IPS DF 6.9 (cell line): ENCODE measurements at regions not wholly inside any gene's neighbourhood (a gene's known extent, or its start where the extent isn't known, plus 50 kb on each side); places are given as distances from the start of the nearest gene placed in this dataset.

Experiments
- DNase-seq: peaks from one replicate; pipeline ENCODE4 v3.0.0-alpha.2; 2013; ENCODE audit warnings: low read depth, low spot score
- H3K27ac ChIP-seq: one replicate; pipeline ENCODE4 v1.5.1; 2013; ENCODE audit warnings: low read length, control low read depth
- H3K27me3 ChIP-seq: 2 replicates; pipeline ENCODE4 v1.6.1; 2013; ENCODE audit warnings: mild to moderate bottlenecking, low read length; ENCODE audit not compliant: control insufficient read depth, insufficient read depth
- H3K36me3 ChIP-seq: 2 replicates; pipeline ENCODE4 v1.6.1; 2013; ENCODE audit warnings: low read length; ENCODE audit not compliant: control insufficient read depth, insufficient read depth
- H3K4me1 ChIP-seq: 2 replicates; pipeline ENCODE4 v1.6.1; 2013; ENCODE audit warnings: low read length; ENCODE audit not compliant: control insufficient read depth, insufficient read depth
- H3K4me3 ChIP-seq: 2 replicates; pipeline ENCODE4 v1.5.1; 2013; ENCODE audit warnings: mild to moderate bottlenecking, low read length
- H3K9me3 ChIP-seq: 2 replicates; pipeline ENCODE4 v1.6.1; 2013; ENCODE audit warnings: low read length, inconsistent platforms; ENCODE audit not compliant: control insufficient read depth, insufficient read depth
- WGBS: extraction: QIAGEN DNeasy Blood & Tissue Kit; methylation state at CpG from one replicate; pipeline ENCODE4 v1.1.7; 2013; ENCODE audit warnings: mixed read lengths, missing lambda C conversion rate; ENCODE audit not compliant: insufficient read length, insufficient coverage; 5-methylcytosine and 5-hydroxymethylcytosine counted together

- no peak for DNase-seq
- H3K36me3 ChIP-seq = no peaks in the 10 kb centered on the region
- no CpG with 5 or more reads among the region's 8 CpGs for WGBS
- H3K9me3 ChIP-seq = no peaks in the 10 kb centered on the region
- H3K4me3 ChIP-seq = no peak overlapping the region
- H3K27ac ChIP-seq = no peak overlapping the region
- no peaks in the 10 kb centered on the region for H3K4me1 ChIP-seq
- no peaks in the 10 kb centered on the region for H3K27me3 ChIP-seq
Observed at GRCh38 chr6:73879501-73880293, 183.7 kb downstream of the CD109 start.

GRCh38 chr6:73878403-73878802 lies 182.4 kb downstream of the CD109 start:
- H3K9me3 ChIP-seq = no peaks in the 10 kb centered on the region
- no peak for DNase-seq
- no peaks in the 10 kb centered on the region for H3K27me3 ChIP-seq
- H3K36me3 ChIP-seq = no peaks in the 10 kb centered on the region
- H3K4me1 ChIP-seq = no peaks in the 10 kb centered on the region
- H3K27ac ChIP-seq = no peak overlapping the region
- H3K4me3 ChIP-seq = no peak overlapping the region
